GM23338 (cell line): ENCODE measurements at regions not wholly inside any gene's neighbourhood (a gene's known extent, or its start where the extent isn't known, plus 50 kb on each side); places are given as distances from the start of the nearest gene placed in this dataset.

ENCODE experiments used
- ATAC-seq: fragments of 200-7000 bp; cut with Tn5 transposase; 3 replicates; pipeline ENCODE4 v1.9.1; 2020
- DNase-seq: peaks from one replicate; pipeline ENCODE4 v3.0.0-alpha.2; 2015; ENCODE audit warnings: low spot score
- H2AFZ ChIP-seq: fragments of 200-600 bp; sonication (generic); 2 replicates; pipeline ENCODE4 v1.8.0; 2016; ENCODE audit warnings: antibody characterized with exemption, mild to moderate bottlenecking, moderate library complexity
- H3F3A ChIP-seq: fragments of 200-600 bp; sonication (generic); replicated peaks from 2 replicates; pipeline ENCODE4 v1.8.0; 2017; ENCODE audit warnings: antibody characterized with exemption, mixed run types, low read depth
- H3K27ac ChIP-seq: fragments of 200-600 bp; sonication (generic); 2 replicates; pipeline ENCODE4 v1.6.1; 2016; ENCODE audit warnings: low read depth
- H3K27me3 ChIP-seq: fragments of 200-600 bp; sonication (generic); 2 replicates; pipeline ENCODE4 v1.8.0; 2016; ENCODE audit warnings: mild to moderate bottlenecking, mixed run types, moderate library complexity; ENCODE audit not compliant: insufficient read depth
- H3K36me3 ChIP-seq: fragments of 200-600 bp; sonication (generic); 2 replicates; pipeline ENCODE4 v1.8.0; 2016; ENCODE audit warnings: mild to moderate bottlenecking; ENCODE audit not compliant: insufficient read depth
- H3K4me1 ChIP-seq: fragments of 200-600 bp; sonication (generic); 2 replicates; pipeline ENCODE4 v1.8.0; 2016; ENCODE audit warnings: mild to moderate bottlenecking, moderate library complexity; ENCODE audit not compliant: insufficient read depth
- H3K4me2 ChIP-seq: fragments of 200-600 bp; sonication (generic); 2 replicates; pipeline ENCODE4 v1.7.1; 2017; ENCODE audit warnings: mixed run types
- H3K4me3 ChIP-seq: fragments of 200-600 bp; sonication (generic); 2 replicates; pipeline ENCODE4 v1.6.1; 2016; ENCODE audit warnings: mixed run types
- H3K79me2 ChIP-seq: fragments of 200-600 bp; sonication (generic); replicated peaks from 2 replicates; pipeline ENCODE4 v1.8.0; 2017; ENCODE audit warnings: mild to moderate bottlenecking; ENCODE audit not compliant: insufficient read depth
- H3K9me2 ChIP-seq: fragments of 200-600 bp; sonication (generic); 2 replicates; pipeline ENCODE4 v1.8.0; 2017; ENCODE audit not compliant: insufficient read depth
- H4K20me1 ChIP-seq: fragments of 200-600 bp; sonication (generic); replicated peaks from 2 replicates; pipeline ENCODE4 v1.8.0; 2017; ENCODE audit warnings: mild to moderate bottlenecking; ENCODE audit not compliant: insufficient read depth
- H3K27ac Mint-ChIP-seq: 2 replicates; pipeline ENCODE4 v1.8.0; 2020; ENCODE audit warnings: inconsistent platforms, mild to moderate bottlenecking, moderate library complexity, mixed read lengths
- H3K27me3 Mint-ChIP-seq: 3 replicates; pipeline ENCODE4 v1.8.0; 2022; ENCODE audit warnings: low read depth, mild to moderate bottlenecking, moderate library complexity, mixed read lengths, inconsistent platforms; ENCODE audit not compliant: insufficient read depth, poor library complexity
- H3K36me3 Mint-ChIP-seq: 3 replicates; pipeline ENCODE4 v1.8.0; 2021; ENCODE audit warnings: low read depth, mild to moderate bottlenecking, inconsistent platforms, moderate library complexity, mixed read lengths
- H3K4me1 Mint-ChIP-seq: 3 replicates; pipeline ENCODE4 v1.8.0; 2020; ENCODE audit warnings: mild to moderate bottlenecking, inconsistent platforms, mixed read lengths
- H3K4me3 Mint-ChIP-seq: 3 replicates; pipeline ENCODE4 v1.8.0; 2021; ENCODE audit warnings: moderate library complexity, mild to moderate bottlenecking, inconsistent platforms, mixed read lengths
- H3K9me3 Mint-ChIP-seq: 3 replicates; pipeline ENCODE4 v1.8.0; 2020; ENCODE audit warnings: moderate library complexity, mild to moderate bottlenecking, inconsistent platforms, mixed read lengths
- EZH2 ChIP-seq: fragments of 200-600 bp; sonication (generic); IDR thresholded peaks from one replicate; pipeline ENCODE4 v1.8.0; 2017; ENCODE audit warnings: antibody characterized with exemption, mild to moderate bottlenecking, low read depth; ENCODE audit not compliant: unreplicated experiment
- JUNB ChIP-seq: IDR thresholded peaks from one replicate; pipeline ENCODE4 v1.6.1; 2016; ENCODE audit warnings: antibody characterized with exemption; ENCODE audit not compliant: unreplicated experiment
- NANOG ChIP-seq: IDR thresholded peaks from 2 replicates; pipeline ENCODE4 v1.6.1; 2016; ENCODE audit warnings: antibody characterized with exemption, borderline replicate concordance
- POLR2AphosphoS5 ChIP-seq: IDR thresholded peaks from 2 replicates; pipeline ENCODE4 v1.6.1; 2016; ENCODE audit warnings: antibody characterized with exemption, low read depth
- STAT1 ChIP-seq: IDR thresholded peaks from one replicate; pipeline ENCODE4 v1.6.1; 2016; ENCODE audit warnings: antibody characterized with exemption; ENCODE audit not compliant: unreplicated experiment
- ZNF114 ChIP-seq: fragments of 250-450 bp; sonication (Bioruptor Pico); IDR thresholded peaks from 2 replicates; pipeline ENCODE4 v1.5.0; 2020; ENCODE audit warnings: mild to moderate bottlenecking, moderate library complexity
- TF ChIP-seq, protein P1 (sequence below), 2 experiments: fragments of 200-600 bp in 1 of 2; sonication (generic) in 1 of 2; conservative IDR thresholded peaks; 2 replicates each; pipeline versions ENCODE4 v1.5.1 to v1.6.1; 2016 to 2017; ENCODE audit warnings: antibody characterized with exemption in 2 of 2, low read depth in 2 of 2, mild to moderate bottlenecking in 2 of 2, moderate library complexity in 1 of 2
- TF ChIP-seq, protein P2 (sequence below): IDR thresholded peaks from one replicate; pipeline ENCODE4 v1.6.1; 2018; ENCODE audit warnings: antibody characterized with exemption; ENCODE audit not compliant: unreplicated experiment
- TF ChIP-seq, protein P3 (sequence below): fragments of 250-450 bp; sonication (Bioruptor Pico); IDR thresholded peaks from 2 replicates; pipeline ENCODE4 v1.5.0; 2020; ENCODE audit warnings: mild to moderate bottlenecking, moderate library complexity

DNA sequence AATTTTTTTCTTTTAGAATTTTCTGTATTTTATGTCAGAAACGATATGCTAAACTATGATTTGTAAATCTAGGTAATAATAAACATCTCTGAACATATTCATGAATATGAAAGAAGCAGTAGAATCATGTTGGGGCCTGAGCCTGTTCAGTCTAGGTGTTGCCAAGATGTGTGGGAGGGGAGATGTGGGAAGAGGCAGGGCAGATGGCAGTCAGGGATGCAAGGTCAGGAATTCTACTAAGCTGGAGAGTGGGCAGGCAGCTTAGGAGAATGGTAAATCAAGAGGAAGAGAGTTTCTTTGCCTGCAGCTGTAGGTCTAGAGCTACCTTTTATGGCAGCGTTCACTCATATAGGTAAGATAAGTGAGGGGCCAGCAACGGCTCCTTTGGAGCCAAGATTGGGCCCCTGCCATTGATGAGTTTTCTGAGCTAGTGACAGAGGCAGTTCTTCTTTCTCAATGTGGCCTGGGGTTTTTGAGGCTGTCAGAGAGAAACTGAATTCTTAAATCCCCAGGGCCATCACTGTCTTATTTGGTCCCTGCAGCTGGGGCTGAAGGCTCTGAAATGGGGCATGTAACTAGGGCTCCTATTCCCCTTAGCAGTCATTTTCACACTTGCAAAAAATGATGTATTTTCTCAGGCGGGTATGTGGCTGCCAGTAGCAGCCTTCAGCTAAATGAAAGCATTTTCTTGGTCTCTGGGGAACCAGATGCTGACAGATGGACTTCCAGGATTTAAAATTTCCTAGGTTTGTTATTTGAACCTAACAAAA, 232.8 kb downstream of the PIK3C3 start (continued):
- TF ChIP-seq, protein P1, sequence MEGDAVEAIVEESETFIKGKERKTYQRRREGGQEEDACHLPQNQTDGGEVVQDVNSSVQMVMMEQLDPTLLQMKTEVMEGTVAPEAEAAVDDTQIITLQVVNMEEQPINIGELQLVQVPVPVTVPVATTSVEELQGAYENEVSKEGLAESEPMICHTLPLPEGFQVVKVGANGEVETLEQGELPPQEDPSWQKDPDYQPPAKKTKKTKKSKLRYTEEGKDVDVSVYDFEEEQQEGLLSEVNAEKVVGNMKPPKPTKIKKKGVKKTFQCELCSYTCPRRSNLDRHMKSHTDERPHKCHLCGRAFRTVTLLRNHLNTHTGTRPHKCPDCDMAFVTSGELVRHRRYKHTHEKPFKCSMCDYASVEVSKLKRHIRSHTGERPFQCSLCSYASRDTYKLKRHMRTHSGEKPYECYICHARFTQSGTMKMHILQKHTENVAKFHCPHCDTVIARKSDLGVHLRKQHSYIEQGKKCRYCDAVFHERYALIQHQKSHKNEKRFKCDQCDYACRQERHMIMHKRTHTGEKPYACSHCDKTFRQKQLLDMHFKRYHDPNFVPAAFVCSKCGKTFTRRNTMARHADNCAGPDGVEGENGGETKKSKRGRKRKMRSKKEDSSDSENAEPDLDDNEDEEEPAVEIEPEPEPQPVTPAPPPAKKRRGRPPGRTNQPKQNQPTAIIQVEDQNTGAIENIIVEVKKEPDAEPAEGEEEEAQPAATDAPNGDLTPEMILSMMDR (conservative IDR thresholded peaks at IDR 0.05; ENCODE audit: low read depth in 2 of 2), result no peak
- TF ChIP-seq EZH2 (no peak), NANOG (no peak), STAT1 (no peak), ZNF114 (CRISPR knock-in tag) (no peak)
- TF ChIP-seq, protein P2, sequence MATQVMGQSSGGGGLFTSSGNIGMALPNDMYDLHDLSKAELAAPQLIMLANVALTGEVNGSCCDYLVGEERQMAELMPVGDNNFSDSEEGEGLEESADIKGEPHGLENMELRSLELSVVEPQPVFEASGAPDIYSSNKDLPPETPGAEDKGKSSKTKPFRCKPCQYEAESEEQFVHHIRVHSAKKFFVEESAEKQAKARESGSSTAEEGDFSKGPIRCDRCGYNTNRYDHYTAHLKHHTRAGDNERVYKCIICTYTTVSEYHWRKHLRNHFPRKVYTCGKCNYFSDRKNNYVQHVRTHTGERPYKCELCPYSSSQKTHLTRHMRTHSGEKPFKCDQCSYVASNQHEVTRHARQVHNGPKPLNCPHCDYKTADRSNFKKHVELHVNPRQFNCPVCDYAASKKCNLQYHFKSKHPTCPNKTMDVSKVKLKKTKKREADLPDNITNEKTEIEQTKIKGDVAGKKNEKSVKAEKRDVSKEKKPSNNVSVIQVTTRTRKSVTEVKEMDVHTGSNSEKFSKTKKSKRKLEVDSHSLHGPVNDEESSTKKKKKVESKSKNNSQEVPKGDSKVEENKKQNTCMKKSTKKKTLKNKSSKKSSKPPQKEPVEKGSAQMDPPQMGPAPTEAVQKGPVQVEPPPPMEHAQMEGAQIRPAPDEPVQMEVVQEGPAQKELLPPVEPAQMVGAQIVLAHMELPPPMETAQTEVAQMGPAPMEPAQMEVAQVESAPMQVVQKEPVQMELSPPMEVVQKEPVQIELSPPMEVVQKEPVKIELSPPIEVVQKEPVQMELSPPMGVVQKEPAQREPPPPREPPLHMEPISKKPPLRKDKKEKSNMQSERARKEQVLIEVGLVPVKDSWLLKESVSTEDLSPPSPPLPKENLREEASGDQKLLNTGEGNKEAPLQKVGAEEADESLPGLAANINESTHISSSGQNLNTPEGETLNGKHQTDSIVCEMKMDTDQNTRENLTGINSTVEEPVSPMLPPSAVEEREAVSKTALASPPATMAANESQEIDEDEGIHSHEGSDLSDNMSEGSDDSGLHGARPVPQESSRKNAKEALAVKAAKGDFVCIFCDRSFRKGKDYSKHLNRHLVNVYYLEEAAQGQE, result no peak

DNA sequence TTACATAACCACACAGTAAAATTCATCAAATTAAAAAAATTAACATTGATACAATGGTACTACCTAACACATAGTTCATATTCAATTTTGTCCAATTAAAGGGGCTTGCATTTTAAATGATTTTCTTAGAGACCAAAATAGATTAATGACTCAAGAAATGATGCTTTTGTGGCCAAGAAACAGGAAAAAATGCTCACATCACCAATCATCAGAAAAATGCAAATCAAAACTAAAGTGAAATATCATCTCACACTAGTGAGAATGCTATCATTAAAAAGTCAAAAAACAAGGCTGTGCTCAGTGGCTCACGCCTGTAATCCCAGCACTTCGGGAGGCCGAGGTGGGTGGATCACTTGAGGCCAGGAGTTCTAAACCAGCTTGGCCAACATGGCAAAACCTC, 235.6 kb downstream of the PIK3C3 start:
- H3F3A ChIP-seq, result no peaks in the 10 kb centered on the region
- no peak overlapping the region for H3K27ac Mint-ChIP-seq
- H4K20me1 ChIP-seq, result no peaks in the 10 kb centered on the region
- no peak overlapping the region for H3K4me3 ChIP-seq
- ATAC-seq, result no peak
- H3K79me2 ChIP-seq, result no peaks in the 10 kb centered on the region
- H2AFZ ChIP-seq, result no peak overlapping the region
- no peaks in the 10 kb centered on the region for H3K4me1 Mint-ChIP-seq
- H3K4me1 ChIP-seq, result no peaks in the 10 kb centered on the region
- TF ChIP-seq, protein P3, sequence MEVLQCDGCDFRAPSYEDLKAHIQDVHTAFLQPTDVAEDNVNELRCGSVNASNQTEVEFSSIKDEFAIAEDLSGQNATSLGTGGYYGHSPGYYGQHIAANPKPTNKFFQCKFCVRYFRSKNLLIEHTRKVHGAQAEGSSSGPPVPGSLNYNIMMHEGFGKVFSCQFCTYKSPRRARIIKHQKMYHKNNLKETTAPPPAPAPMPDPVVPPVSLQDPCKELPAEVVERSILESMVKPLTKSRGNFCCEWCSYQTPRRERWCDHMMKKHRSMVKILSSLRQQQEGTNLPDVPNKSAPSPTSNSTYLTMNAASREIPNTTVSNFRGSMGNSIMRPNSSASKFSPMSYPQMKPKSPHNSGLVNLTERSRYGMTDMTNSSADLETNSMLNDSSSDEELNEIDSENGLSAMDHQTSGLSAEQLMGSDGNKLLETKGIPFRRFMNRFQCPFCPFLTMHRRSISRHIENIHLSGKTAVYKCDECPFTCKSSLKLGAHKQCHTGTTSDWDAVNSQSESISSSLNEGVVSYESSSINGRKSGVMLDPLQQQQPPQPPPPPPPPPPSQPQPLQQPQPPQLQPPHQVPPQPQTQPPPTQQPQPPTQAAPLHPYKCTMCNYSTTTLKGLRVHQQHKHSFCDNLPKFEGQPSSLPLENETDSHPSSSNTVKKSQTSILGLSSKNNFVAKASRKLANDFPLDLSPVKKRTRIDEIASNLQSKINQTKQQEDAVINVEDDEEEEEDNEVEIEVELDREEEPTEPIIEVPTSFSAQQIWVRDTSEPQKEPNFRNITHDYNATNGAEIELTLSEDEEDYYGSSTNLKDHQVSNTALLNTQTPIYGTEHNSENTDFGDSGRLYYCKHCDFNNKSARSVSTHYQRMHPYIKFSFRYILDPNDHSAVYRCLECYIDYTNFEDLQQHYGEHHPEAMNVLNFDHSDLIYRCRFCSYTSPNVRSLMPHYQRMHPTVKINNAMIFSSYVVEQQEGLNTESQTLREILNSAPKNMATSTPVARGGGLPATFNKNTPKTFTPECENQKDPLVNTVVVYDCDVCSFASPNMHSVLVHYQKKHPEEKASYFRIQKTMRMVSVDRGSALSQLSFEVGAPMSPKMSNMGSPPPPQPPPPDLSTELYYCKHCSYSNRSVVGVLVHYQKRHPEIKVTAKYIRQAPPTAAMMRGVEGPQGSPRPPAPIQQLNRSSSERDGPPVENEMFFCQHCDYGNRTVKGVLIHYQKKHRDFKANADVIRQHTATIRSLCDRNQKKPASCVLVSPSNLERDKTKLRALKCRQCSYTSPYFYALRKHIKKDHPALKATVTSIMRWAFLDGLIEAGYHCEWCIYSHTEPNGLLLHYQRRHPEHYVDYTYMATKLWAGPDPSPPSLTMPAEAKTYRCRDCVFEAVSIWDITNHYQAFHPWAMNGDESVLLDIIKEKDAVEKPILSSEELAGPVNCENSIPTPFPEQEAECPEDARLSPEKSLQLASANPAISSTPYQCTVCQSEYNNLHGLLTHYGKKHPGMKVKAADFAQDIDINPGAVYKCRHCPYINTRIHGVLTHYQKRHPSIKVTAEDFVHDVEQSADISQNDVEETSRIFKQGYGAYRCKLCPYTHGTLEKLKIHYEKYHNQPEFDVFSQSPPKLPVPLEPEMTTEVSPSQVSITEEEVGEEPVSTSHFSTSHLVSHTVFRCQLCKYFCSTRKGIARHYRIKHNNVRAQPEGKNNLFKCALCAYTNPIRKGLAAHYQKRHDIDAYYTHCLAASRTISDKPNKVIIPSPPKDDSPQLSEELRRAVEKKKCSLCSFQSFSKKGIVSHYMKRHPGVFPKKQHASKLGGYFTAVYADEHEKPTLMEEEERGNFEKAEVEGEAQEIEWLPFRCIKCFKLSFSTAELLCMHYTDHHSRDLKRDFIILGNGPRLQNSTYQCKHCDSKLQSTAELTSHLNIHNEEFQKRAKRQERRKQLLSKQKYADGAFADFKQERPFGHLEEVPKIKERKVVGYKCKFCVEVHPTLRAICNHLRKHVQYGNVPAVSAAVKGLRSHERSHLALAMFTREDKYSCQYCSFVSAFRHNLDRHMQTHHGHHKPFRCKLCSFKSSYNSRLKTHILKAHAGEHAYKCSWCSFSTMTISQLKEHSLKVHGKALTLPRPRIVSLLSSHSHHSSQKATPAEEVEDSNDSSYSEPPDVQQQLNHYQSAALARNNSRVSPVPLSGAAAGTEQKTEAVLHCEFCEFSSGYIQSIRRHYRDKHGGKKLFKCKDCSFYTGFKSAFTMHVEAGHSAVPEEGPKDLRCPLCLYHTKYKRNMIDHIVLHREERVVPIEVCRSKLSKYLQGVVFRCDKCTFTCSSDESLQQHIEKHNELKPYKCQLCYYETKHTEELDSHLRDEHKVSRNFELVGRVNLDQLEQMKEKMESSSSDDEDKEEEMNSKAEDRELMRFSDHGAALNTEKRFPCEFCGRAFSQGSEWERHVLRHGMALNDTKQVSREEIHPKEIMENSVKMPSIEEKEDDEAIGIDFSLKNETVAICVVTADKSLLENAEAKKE (CRISPR knock-in tag), result no peak
- TF ChIP-seq NANOG (no peak), POLR2AphosphoS5 (no peak), JUNB (no peak)
- no peaks in the 10 kb centered on the region for H3K27me3 Mint-ChIP-seq
- no peak for DNase-seq
- H3K9me3 Mint-ChIP-seq, result peaks cover 13% of the 10 kb centered on the region
- H3K4me2 ChIP-seq, result no peak overlapping the region
- 0 out of 2 replicates have a peak, but pooled peaks cover 8% of the 10 kb centered on the region for H3K9me2 ChIP-seq
- no peaks in the 10 kb centered on the region for H3K36me3 ChIP-seq
- H3K4me3 Mint-ChIP-seq, result no peak overlapping the region
- peaks cover 2% of the 10 kb centered on the region; the same call in 1 of the 3 replicates for H3K36me3 Mint-ChIP-seq
- no peak overlapping the region for H3K27ac ChIP-seq
- no peaks in the 10 kb centered on the region for H3K27me3 ChIP-seq
